GM20000 (cell line): ENCODE measurements at regions not wholly inside any gene's neighbourhood (a gene's known extent, or its start where the extent isn't known, plus 50 kb on each side); places are given as distances from the start of the nearest gene placed in this dataset.
A peak's percentile ranks its signal among the peaks of the same experiment; 100 is the strongest.

ENCODE experiments used
- DNase-seq: peaks from one replicate; pipeline ENCODE4 v3.0.0; 2012; ENCODE audit warnings: low spot score
- TF ChIP-seq, protein P1 (sequence below): IDR thresholded peaks from 2 replicates; pipeline ENCODE4 v1.5.1; 2012; ENCODE audit warnings: mild to moderate bottlenecking, control low read depth; ENCODE audit errors: extremely low read depth, missing control alignments

DNA sequence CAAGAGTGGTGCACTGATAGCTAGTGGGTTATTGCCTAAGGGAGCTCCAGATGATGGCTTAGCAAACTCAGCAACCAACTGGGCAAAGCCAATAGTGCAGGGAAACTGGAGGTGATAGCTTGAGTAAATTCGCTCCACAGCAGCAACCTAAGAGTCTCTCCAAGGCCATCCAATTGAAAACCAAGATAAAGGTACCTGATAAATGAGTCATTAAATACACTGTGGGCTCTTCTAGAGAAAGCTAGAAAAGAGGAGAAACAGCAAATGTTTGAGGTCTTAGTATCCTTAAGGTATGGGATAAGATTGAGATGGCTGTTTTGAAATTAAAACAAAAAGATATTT is 197.8 kb upstream of the ERBB4 start:
- TF ChIP-seq, protein P1, sequence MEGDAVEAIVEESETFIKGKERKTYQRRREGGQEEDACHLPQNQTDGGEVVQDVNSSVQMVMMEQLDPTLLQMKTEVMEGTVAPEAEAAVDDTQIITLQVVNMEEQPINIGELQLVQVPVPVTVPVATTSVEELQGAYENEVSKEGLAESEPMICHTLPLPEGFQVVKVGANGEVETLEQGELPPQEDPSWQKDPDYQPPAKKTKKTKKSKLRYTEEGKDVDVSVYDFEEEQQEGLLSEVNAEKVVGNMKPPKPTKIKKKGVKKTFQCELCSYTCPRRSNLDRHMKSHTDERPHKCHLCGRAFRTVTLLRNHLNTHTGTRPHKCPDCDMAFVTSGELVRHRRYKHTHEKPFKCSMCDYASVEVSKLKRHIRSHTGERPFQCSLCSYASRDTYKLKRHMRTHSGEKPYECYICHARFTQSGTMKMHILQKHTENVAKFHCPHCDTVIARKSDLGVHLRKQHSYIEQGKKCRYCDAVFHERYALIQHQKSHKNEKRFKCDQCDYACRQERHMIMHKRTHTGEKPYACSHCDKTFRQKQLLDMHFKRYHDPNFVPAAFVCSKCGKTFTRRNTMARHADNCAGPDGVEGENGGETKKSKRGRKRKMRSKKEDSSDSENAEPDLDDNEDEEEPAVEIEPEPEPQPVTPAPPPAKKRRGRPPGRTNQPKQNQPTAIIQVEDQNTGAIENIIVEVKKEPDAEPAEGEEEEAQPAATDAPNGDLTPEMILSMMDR = no peak
- DNase-seq = no peak

GRCh38 chr2:212733273-212733672 is 194.7 kb upstream of the ERBB4 start:
- DNase-seq = no peak
- TF ChIP-seq, protein P1 = no peak

DNA sequence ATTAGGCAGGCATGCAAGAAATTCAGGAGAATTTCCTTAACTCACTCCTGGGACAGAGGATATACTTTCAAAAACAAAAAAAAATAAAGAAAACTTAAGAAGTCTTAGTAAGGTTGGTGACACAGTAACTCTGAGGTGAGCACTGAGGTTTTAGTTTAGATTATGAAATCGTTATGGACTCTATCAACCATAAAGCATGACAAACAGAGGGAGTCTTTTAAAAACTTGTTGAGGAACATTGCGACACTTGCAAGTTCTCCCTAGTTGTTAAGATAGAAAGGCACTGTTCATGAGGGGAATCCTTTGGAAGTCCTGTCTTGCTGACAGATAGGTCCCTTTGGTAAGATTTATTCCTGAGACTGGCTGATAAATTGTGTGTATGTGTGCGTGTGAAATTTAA is 194.3 kb upstream of the ERBB4 start:
- TF ChIP-seq, protein P1 = no peak
- no peak for DNase-seq

GRCh38 chr2:212730994-212731393 is 192.4 kb upstream of the ERBB4 start:
- TF ChIP-seq, protein P1 = no peak
- DNase-seq = peak; percentile 63

DNA sequence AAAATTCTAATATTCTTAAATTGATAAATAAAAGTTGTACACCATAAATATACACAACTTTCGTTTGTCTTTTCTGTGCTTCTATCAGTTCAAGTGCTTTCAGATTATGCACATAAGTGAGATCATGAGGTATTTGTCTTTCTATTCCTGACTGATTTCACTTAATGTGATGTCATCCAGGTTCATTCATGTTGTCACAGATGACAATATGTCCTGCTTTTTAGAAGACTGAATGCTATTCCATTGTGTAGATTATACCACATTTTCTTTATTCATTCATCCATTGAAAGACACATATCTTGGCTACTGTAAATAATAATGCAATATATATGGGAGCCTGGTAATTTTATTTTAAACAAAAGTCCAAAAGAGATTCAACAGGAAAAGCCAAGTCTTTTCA is 190.1 kb upstream of the ERBB4 start:
- TF ChIP-seq, protein P1 = no peak
- no peak for DNase-seq

GRCh38 chr2:212727751-212728150 is 189.1 kb upstream of the ERBB4 start:
- peak; percentile 62 for DNase-seq
- TF ChIP-seq, protein P1 = no peak

DNA sequence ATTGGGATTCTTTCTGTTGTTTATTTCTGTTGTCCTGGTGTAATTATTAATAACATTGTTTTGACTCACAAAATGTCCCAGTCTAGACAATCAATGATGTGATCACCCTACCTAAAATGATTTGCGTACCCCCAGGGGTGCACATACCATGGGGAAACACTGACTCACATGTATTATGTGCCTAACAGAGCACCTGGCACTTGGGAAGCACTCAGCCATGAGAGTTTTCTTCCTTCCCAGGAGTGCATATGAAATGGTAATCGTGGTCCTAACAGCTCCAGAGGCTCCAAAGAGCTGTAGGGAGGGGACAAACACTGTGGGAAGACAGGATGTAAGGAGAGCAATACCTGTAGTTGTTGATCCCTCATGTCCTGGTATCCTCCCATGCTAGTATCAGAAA is 187.8 kb upstream of the ERBB4 start:
- TF ChIP-seq, protein P1 = no peak
- DNase-seq = no peak
